Left ventricle myocardium inferior (tissue), 1 donor: ENCODE measurements at regions not wholly inside any gene's neighbourhood (a gene's known extent, or its start where the extent isn't known, plus 50 kb on each side); places are given as distances from the start of the nearest gene placed in this dataset.

Experiments used
- DNase-seq: peaks from one replicate; pipeline ENCODE4 v3.0.0-alpha.2; 2020
- H3K27ac ChIP-seq: fragments of 200-600 bp; replicated peaks from 2 replicates; pipeline ENCODE4 v1.8.0; 2021
- H3K27me3 ChIP-seq: fragments of 200-600 bp; 2 replicates; pipeline ENCODE4 v1.8.0; 2021; ENCODE audit warnings: low read depth
- H3K36me3 ChIP-seq: fragments of 200-600 bp; 2 replicates; pipeline ENCODE4 v1.8.0; 2021
- H3K4me1 ChIP-seq: fragments of 200-600 bp; 2 replicates; pipeline ENCODE4 v1.8.0; 2021
- H3K4me3 ChIP-seq: fragments of 200-600 bp; 2 replicates; pipeline ENCODE4 v1.8.0; 2021; ENCODE audit warnings: mild to moderate bottlenecking, moderate library complexity
- H3K9me3 ChIP-seq: fragments of 200-600 bp; replicated peaks from 2 replicates; pipeline ENCODE4 v1.8.0; 2021
- CTCF ChIP-seq: fragments of 200-600 bp; IDR thresholded peaks from 2 replicates; pipeline ENCODE4 v1.8.0; 2021; ENCODE audit warnings: antibody characterized with exemption, mild to moderate bottlenecking, borderline replicate concordance
- intact Hi-C: fragments of 100-400 bp; cut with micrococcal nuclease; formaldehyde crosslinking; loops from one replicate; pipeline ENCODE4 v1.11.0; 2022
- donor health status: DM: no; HTN: yes; CAD: no; lungs with severe emphysema.

- TF ChIP-seq CTCF = no peak
- intact Hi-C loops = no loop called here
- H3K9me3 ChIP-seq = no peaks in the 10 kb centered on the region
- no peaks in the 10 kb centered on the region for H3K27me3 ChIP-seq
- no peak overlapping the region for H3K4me3 ChIP-seq
- DNase-seq = no peak
- peak overlapping the region; percentile 65 for H3K27ac ChIP-seq
- H3K36me3 ChIP-seq = no peaks in the 10 kb centered on the region
- peaks cover 21% of the 10 kb centered on the region for H3K4me1 ChIP-seq
These were observed 256.9 kb downstream of the SPRY2 start for GRCh38 chr13:80083853-80084676.

- Histone ChIP-seq H3K9me3 (no peaks in the 10 kb centered on the region), H3K36me3 (no peaks in the 10 kb centered on the region), H3K27ac (peak overlapping the region; percentile 65), H3K4me1 (peaks cover 21% of the 10 kb centered on the region), H3K4me3 (no peak overlapping the region), H3K27me3 (no peaks in the 10 kb centered on the region)
- no peak for DNase-seq
- intact Hi-C loops = no loop called here
- no peak for TF ChIP-seq CTCF
These were observed 257.7 kb downstream of the SPRY2 start for GRCh38 chr13:80083081-80083852.

GRCh38 chr13:80082396-80083080, 258.4 kb downstream of the SPRY2 start:
- intact Hi-C loops = no loop called here
- Histone ChIP-seq H3K9me3 (no peaks in the 10 kb centered on the region), H3K36me3 (no peaks in the 10 kb centered on the region), H3K27ac (no peak overlapping the region), H3K27me3 (no peaks in the 10 kb centered on the region), H3K4me3 (no peak overlapping the region), H3K4me1 (peaks cover 21% of the 10 kb centered on the region)
- no peak for TF ChIP-seq CTCF
- no peak for DNase-seq

GRCh38 chr13:80074811-80075210, 266.1 kb downstream of the SPRY2 start:
- Histone ChIP-seq H3K4me3 (no peak overlapping the region), H3K36me3 (no peaks in the 10 kb centered on the region), H3K27ac (no peak overlapping the region), H3K9me3 (no peaks in the 10 kb centered on the region), H3K27me3 (no peaks in the 10 kb centered on the region), H3K4me1 (no peaks in the 10 kb centered on the region)
- TF ChIP-seq CTCF = no peak
- no peak for DNase-seq
- intact Hi-C loops = no loop called here

GRCh38 chr13:80074143-80074752, 266.7 kb downstream of the SPRY2 start:
- Histone ChIP-seq H3K36me3 (no peaks in the 10 kb centered on the region), H3K27ac (no peak overlapping the region), H3K4me3 (no peak overlapping the region), H3K27me3 (no peaks in the 10 kb centered on the region), H3K4me1 (no peaks in the 10 kb centered on the region), H3K9me3 (no peaks in the 10 kb centered on the region)
- intact Hi-C loops = no loop called here
- no peak for TF ChIP-seq CTCF
- DNase-seq = no peak
